NT2/D1 (cell line): ENCODE measurements at regions not wholly inside any gene's neighbourhood (a gene's known extent, or its start where the extent isn't known, plus 50 kb on each side); places are given as distances from the start of the nearest gene placed in this dataset.

Source experiments
- SUZ12 ChIP-seq: IDR thresholded peaks from 2 replicates; pipeline ENCODE4 v1.6.1; 2011; ENCODE audit not compliant: insufficient read length, insufficient read depth; ENCODE audit errors: extremely low read depth
- YY1 ChIP-seq: IDR thresholded peaks from 2 replicates; pipeline ENCODE4 v1.6.1; 2011; ENCODE audit not compliant: insufficient read length, insufficient read depth

GRCh38 chr2:56912490-56912889 lies 728.7 kb downstream of the CCDC85A start:
- TF ChIP-seq YY1 (no peak), SUZ12 (no peak)
